Mesothelial cell of epicardium (in vitro differentiated cells): ENCODE measurements at regions not wholly inside any gene's neighbourhood (a gene's known extent, or its start where the extent isn't known, plus 50 kb on each side); places are given as distances from the start of the nearest gene placed in this dataset.

Source experiments
- DNase-seq, 2 experiments: peaks; one replicate each; pipeline ENCODE4 v3.0.0; 2021; ENCODE audit warnings: low spot score in 2 of 2; ENCODE audit not compliant: unreplicated experiment in 2 of 2
- H3K27ac Mint-ChIP-seq: 2 replicates; pipeline ENCODE4 v1.8.0; 2021; ENCODE audit warnings: mixed read lengths
- H3K27me3 Mint-ChIP-seq: 2 replicates; pipeline ENCODE4 v1.8.0; 2021; ENCODE audit warnings: low read depth, mixed read lengths
- H3K36me3 Mint-ChIP-seq: 2 replicates; pipeline ENCODE4 v1.8.0; 2021; ENCODE audit warnings: mixed read lengths
- H3K4me1 Mint-ChIP-seq: 2 replicates; pipeline ENCODE4 v1.8.0; 2021; ENCODE audit warnings: mixed read lengths
- H3K4me3 Mint-ChIP-seq: 2 replicates; pipeline ENCODE4 v1.8.0; 2021; ENCODE audit warnings: mild to moderate bottlenecking, moderate library complexity, mixed read lengths
- H3K9me3 Mint-ChIP-seq: 2 replicates; pipeline ENCODE4 v1.8.0; 2021; ENCODE audit warnings: mixed read lengths
- TF ChIP-seq, protein P1 (sequence below): fragments of 200-600 bp; sonication (generic); IDR thresholded peaks from one replicate; pipeline ENCODE4 v1.5.0; 2021; ENCODE audit warnings: antibody characterized with exemption; ENCODE audit not compliant: unreplicated experiment

DNA sequence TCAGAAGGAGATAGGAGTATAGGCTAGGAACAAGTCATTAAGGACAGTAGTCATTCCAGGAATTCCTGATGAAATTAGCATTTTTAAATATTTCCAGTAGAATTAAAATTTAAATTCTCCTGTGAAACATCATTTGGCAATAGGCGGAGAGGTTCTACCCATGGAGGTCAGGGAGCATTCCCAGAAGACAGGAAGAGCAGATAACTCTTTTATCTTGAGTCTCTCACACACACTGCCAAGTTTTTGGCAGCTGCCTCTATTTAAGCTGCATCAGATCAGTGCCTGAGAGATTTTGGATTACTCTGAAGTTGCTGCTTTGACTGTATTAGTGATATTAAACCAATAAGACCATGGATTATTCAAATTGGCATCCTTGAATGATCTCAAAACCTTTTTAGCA lies 714.7 kb downstream of the EPHA4 start:
- H3K27ac Mint-ChIP-seq: no peak overlapping the region
- H3K4me1 Mint-ChIP-seq: peaks cover 6% of the 10 kb centered on the region
- no peak overlapping the region for H3K4me3 Mint-ChIP-seq
- H3K36me3 Mint-ChIP-seq: no peaks in the 10 kb centered on the region
- no peak for DNase-seq
- no peaks in the 10 kb centered on the region for H3K9me3 Mint-ChIP-seq
- no peaks in the 10 kb centered on the region for H3K27me3 Mint-ChIP-seq
- TF ChIP-seq, protein P1, sequence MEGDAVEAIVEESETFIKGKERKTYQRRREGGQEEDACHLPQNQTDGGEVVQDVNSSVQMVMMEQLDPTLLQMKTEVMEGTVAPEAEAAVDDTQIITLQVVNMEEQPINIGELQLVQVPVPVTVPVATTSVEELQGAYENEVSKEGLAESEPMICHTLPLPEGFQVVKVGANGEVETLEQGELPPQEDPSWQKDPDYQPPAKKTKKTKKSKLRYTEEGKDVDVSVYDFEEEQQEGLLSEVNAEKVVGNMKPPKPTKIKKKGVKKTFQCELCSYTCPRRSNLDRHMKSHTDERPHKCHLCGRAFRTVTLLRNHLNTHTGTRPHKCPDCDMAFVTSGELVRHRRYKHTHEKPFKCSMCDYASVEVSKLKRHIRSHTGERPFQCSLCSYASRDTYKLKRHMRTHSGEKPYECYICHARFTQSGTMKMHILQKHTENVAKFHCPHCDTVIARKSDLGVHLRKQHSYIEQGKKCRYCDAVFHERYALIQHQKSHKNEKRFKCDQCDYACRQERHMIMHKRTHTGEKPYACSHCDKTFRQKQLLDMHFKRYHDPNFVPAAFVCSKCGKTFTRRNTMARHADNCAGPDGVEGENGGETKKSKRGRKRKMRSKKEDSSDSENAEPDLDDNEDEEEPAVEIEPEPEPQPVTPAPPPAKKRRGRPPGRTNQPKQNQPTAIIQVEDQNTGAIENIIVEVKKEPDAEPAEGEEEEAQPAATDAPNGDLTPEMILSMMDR: no peak

DNA sequence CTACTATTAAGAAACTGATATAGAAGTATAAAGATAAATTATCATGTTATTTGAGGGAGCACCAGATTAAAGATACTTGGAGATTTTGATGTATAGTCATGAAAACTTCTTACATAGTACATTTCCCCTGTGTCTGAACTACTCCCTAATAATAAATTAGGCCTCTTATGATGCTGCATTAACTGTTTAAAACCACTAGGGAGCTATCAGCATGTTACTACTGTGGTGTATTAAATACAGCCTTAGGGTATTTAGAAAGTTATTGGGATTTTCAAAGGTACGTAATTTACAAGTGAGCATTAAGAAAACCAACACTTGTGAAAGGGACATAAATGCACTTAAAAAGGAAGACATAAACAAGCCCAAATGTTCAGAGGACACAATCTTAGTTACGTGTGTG lies 714.0 kb downstream of the EPHA4 start:
- Mint-ChIP-seq H3K9me3 (no peaks in the 10 kb centered on the region), H3K27ac (no peak overlapping the region), H3K27me3 (no peaks in the 10 kb centered on the region), H3K4me3 (no peak overlapping the region), H3K4me1 (peaks cover 6% of the 10 kb centered on the region), H3K36me3 (no peaks in the 10 kb centered on the region)
- TF ChIP-seq, protein P1: no peak
- DNase-seq: no peak

DNA sequence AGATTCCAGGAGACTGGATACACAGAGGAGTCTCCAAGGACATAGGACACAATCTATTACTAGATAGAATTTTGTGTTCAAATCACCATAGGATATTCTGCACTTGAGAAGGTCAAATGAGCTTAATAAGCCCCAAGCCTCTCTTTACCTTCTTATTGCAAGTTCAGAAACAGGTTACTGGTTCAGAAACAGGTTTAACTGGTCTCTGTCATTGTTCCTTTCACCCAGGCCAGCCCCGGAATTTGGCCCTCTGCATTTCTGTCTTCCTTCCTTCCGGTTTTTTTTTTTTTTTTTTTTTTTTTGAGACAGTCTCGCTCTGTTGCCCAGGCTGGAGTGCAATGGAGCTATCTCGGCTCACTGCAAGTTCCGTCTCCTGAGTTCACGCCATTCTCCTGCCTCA lies 700.2 kb downstream of the EPHA4 start:
- Mint-ChIP-seq H3K27me3 (no peaks in the 10 kb centered on the region), H3K4me1 (peaks cover 9% of the 10 kb centered on the region), H3K36me3 (no peaks in the 10 kb centered on the region), H3K4me3 (no peak overlapping the region), H3K9me3 (peaks cover 10% of the 10 kb centered on the region), H3K27ac (no peak overlapping the region)
- TF ChIP-seq, protein P1: no peak
- no peak for DNase-seq

DNA sequence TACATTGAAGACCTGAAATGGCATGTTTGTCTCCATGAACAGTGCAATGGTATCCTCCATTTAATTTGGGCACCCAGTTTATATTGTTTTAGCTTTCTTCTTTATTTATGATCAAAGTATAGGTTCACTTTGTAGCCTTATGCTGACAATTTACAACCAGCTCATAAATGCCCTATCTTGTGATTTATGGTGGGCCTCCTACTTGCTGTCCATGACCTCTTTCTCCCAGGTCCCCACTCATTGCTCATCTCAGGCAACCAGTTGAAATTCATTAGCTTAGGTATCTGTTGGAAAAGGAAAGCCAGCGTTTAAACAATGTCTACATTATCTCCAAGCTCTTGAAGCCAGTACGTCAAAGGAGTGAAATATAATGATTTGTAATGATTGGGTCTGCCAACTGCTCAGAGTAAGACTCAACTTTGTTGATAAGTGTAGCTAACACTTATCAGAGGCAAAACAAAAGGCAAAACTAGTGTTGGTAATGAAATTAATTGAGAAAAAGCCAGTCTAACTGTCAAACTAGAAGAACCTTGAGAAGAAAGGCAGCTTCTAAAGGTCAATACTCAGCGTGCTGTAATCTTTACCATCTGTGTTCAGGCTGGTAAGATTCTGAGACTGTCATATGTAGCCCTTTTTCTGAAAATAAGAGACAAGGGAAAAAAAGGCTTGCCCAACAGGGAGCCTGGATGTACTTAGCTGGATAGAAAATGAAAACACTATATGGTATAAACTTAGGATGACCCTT lies 695.9 kb downstream of the EPHA4 start:
- H3K4me1 Mint-ChIP-seq: peaks cover 19% of the 10 kb centered on the region
- TF ChIP-seq, protein P1: no peak
- H3K27ac Mint-ChIP-seq: no peak overlapping the region
- no peak overlapping the region for H3K4me3 Mint-ChIP-seq
- DNase-seq: no peak
- peaks cover 5% of the 10 kb centered on the region for H3K9me3 Mint-ChIP-seq
- no peaks in the 10 kb centered on the region for H3K27me3 Mint-ChIP-seq
- no peaks in the 10 kb centered on the region for H3K36me3 Mint-ChIP-seq

DNA sequence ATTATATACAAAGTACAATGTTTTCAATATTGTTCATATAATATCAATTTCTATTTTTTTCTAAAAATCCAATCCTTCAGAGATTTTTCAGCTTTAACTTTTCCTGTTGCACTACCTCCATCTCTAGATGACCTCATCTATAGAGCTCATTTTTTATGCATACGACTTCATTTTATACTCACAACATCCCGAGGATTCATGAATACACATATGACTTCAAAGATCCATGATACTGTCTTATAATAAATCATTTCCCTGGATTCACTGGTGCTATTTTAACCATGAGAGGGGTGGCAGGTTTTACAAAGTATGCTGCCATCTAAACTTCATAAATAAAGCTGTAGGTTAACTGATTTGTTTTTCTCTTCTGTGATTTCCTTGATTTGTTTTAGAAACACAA lies 694.6 kb downstream of the EPHA4 start:
- Mint-ChIP-seq H3K4me3 (no peak overlapping the region), H3K4me1 (peaks cover 21% of the 10 kb centered on the region), H3K36me3 (no peaks in the 10 kb centered on the region), H3K27me3 (no peaks in the 10 kb centered on the region), H3K9me3 (peaks cover 5% of the 10 kb centered on the region), H3K27ac (no peak overlapping the region)
- no peak for DNase-seq
- TF ChIP-seq, protein P1: no peak
